ENCODE measurements at regions not wholly inside any gene's neighbourhood (a gene's known extent, or its start where the extent isn't known, plus 50 kb on each side); places are given as distances from the start of the nearest gene placed in this dataset.

GRCh38 chr3:178099862-178100261 is 436.4 kb upstream of the KCNMB2 start:
- Mint-ChIP-seq H3K4me1 (no peaks in the 10 kb centered on the region), H3K27ac (no peak overlapping the region), H3K9me3 (ENCODE audit: insufficient read depth) (no peaks in the 10 kb centered on the region), H3K4me3 (no peak overlapping the region), H3K27me3 (peaks cover 3% of the 10 kb centered on the region)
- Histone ChIP-seq H3K27ac (ENCODE audit: low read length in 2 of 2) (no peak overlapping the region), H3K9ac (ENCODE audit: low read length) (no peak overlapping the region), H3K4me1 (ENCODE audit: control insufficient read depth in 2 of 2, insufficient read depth in 2 of 2, low read length in 2 of 2) (no peaks in the 10 kb centered on the region), H3K36me3 (replicated peaks in 1 of 2; ENCODE audit: control extremely low read depth in 1 of 2, control insufficient read depth in 1 of 2, extremely low read depth in 1 of 2, insufficient read depth in 2 of 2, low read length in 1 of 2) (no peaks in the 10 kb centered on the region), H4K20me1 (ENCODE audit: control insufficient read depth, insufficient read depth, low read length, poor library complexity, severe bottlenecking) (no peaks in the 10 kb centered on the region), H3K27me3 (replicated peaks in 1 of 4; ENCODE audit: control extremely low read depth in 1 of 4, control insufficient read depth in 3 of 4, insufficient read depth in 4 of 4, low read length in 3 of 4) (no peaks in the 10 kb centered on the region), H3K9me3 (ENCODE audit: control extremely low read depth in 1 of 3, control insufficient read depth in 2 of 3, insufficient read depth in 1 of 3, low read length in 2 of 3) (no peaks in the 10 kb centered on the region), H3K4me3 (ENCODE audit: control extremely low read depth in 1 of 5, extremely low read depth in 1 of 5, insufficient read depth in 1 of 5, low read depth in 2 of 5, low read length in 4 of 5) (no peak overlapping the region), H2AFZ (ENCODE audit: insufficient read depth, low read depth, low read length, poor library complexity, severe bottlenecking) (no peak overlapping the region), H3K79me2 (ENCODE audit: control insufficient read depth, insufficient read depth, low read length) (no peaks in the 10 kb centered on the region), H3K4me2 (replicated peaks; ENCODE audit: low read depth, low read length, poor library complexity, severe bottlenecking) (no peak overlapping the region)
- ChIA-PET CTCF (no interaction called here), POLR2A (no interaction called here)
- intact Hi-C loops (cut with micrococcal nuclease): no loop called here
- TF ChIP-seq, protein P1, sequence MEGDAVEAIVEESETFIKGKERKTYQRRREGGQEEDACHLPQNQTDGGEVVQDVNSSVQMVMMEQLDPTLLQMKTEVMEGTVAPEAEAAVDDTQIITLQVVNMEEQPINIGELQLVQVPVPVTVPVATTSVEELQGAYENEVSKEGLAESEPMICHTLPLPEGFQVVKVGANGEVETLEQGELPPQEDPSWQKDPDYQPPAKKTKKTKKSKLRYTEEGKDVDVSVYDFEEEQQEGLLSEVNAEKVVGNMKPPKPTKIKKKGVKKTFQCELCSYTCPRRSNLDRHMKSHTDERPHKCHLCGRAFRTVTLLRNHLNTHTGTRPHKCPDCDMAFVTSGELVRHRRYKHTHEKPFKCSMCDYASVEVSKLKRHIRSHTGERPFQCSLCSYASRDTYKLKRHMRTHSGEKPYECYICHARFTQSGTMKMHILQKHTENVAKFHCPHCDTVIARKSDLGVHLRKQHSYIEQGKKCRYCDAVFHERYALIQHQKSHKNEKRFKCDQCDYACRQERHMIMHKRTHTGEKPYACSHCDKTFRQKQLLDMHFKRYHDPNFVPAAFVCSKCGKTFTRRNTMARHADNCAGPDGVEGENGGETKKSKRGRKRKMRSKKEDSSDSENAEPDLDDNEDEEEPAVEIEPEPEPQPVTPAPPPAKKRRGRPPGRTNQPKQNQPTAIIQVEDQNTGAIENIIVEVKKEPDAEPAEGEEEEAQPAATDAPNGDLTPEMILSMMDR (IDR thresholded peaks at IDR 0.05): no peak
- TF ChIP-seq EZH2 (IDR thresholded peaks at IDR 0.05; ENCODE audit: borderline replicate concordance, insufficient read depth, low read depth, low read length, poor library complexity, severe bottlenecking): no peak
- ATAC-seq (ENCODE audit: low read depth): no peak
- DNase-seq: no peak
- WGBS (ENCODE audit: insufficient coverage): no CpG with 5 or more reads among the region's 2 CpGs

- ChIA-PET POLR2A (no interaction called here), CTCF (no interaction called here)
- H2AFZ ChIP-seq (ENCODE audit: insufficient read depth, low read depth, low read length, poor library complexity, severe bottlenecking): no peak overlapping the region
Measured at GRCh38 chr3:178100908-178101307, 435.3 kb upstream of the KCNMB2 start.

More at GRCh38 chr3:178100908-178101307, 435.3 kb upstream of the KCNMB2 start:
- no peak overlapping the region for H3K27ac ChIP-seq (ENCODE audit: low read length in 2 of 2)
- Mint-ChIP-seq H3K4me3 (no peak overlapping the region), H3K27me3 (peaks cover 3% of the 10 kb centered on the region), H3K9me3 (ENCODE audit: insufficient read depth) (no peaks in the 10 kb centered on the region), H3K27ac (no peak overlapping the region), H3K4me1 (no peaks in the 10 kb centered on the region)
- H3K36me3 ChIP-seq (replicated peaks in 1 of 2; ENCODE audit: control extremely low read depth in 1 of 2, control insufficient read depth in 1 of 2, extremely low read depth in 1 of 2, insufficient read depth in 2 of 2, low read length in 1 of 2): no peaks in the 10 kb centered on the region
- ATAC-seq (ENCODE audit: low read depth): no peak
- intact Hi-C loops (cut with micrococcal nuclease): no loop called here
- no peak overlapping the region for H3K9ac ChIP-seq (ENCODE audit: low read length)
- no peaks in the 10 kb centered on the region for H3K9me3 ChIP-seq (ENCODE audit: control extremely low read depth in 1 of 3, control insufficient read depth in 2 of 3, insufficient read depth in 1 of 3, low read length in 2 of 3)
- H3K4me2 ChIP-seq (replicated peaks; ENCODE audit: low read depth, low read length, poor library complexity, severe bottlenecking): no peak overlapping the region
- no peak overlapping the region for H3K4me3 ChIP-seq (ENCODE audit: control extremely low read depth in 1 of 5, extremely low read depth in 1 of 5, insufficient read depth in 1 of 5, low read depth in 2 of 5, low read length in 4 of 5)
- no peak for DNase-seq
- no peaks in the 10 kb centered on the region for H4K20me1 ChIP-seq (ENCODE audit: control insufficient read depth, insufficient read depth, low read length, poor library complexity, severe bottlenecking)
- TF ChIP-seq, protein P1 (IDR thresholded peaks at IDR 0.05): no peak
- TF ChIP-seq EZH2 (IDR thresholded peaks at IDR 0.05; ENCODE audit: borderline replicate concordance, insufficient read depth, low read depth, low read length, poor library complexity, severe bottlenecking): no peak
- no peaks in the 10 kb centered on the region for H3K4me1 ChIP-seq (ENCODE audit: control insufficient read depth in 2 of 2, insufficient read depth in 2 of 2, low read length in 2 of 2)
- H3K27me3 ChIP-seq (replicated peaks in 1 of 4; ENCODE audit: control extremely low read depth in 1 of 4, control insufficient read depth in 3 of 4, insufficient read depth in 4 of 4, low read length in 3 of 4): no peaks in the 10 kb centered on the region
- H3K79me2 ChIP-seq (ENCODE audit: control insufficient read depth, insufficient read depth, low read length): no peaks in the 10 kb centered on the region
